ENCODE measurements at regions not wholly inside any gene's neighbourhood (a gene's known extent, or its start where the extent isn't known, plus 50 kb on each side); places are given as distances from the start of the nearest gene placed in this dataset.

DNA sequence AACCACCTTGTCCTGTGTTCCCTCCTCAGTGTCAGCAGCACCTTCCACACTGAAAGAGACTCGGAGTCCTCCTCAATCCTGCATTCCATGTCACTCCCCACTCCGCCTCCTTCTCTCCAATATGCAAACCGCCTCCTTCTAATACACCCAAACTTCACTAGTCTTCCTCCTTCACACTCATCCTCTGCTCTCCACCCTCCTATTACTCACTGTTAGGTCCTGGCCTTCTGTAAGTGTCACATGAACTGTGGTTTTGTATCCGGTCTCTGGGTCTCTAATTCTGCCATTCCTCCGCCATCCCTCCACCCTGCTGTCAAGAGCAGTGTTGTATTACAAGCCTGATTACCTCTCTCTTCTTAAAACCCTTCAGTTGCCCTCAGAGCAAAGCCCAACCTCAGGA is 200.5 kb upstream of the CDYL start:
- TF ChIP-seq ZFP30 (CRISPR knock-in tag; IDR thresholded peaks at IDR 0.05) = no peak
- no peak for TF ChIP-seq ZC3H10 (CRISPR knock-in tag; IDR thresholded peaks at IDR 0.05)
- TF ChIP-seq ARNTL (CRISPR knock-in tag; IDR thresholded peaks at IDR 0.05; ENCODE audit: borderline replicate concordance, low read depth) = no peak
- TF ChIP-seq OSR1 (CRISPR knock-in tag; IDR thresholded peaks at IDR 0.05) = no peak
- no peak for TF ChIP-seq ISL1 (CRISPR knock-in tag; IDR thresholded peaks at IDR 0.05)
- TF ChIP-seq, protein P1, sequence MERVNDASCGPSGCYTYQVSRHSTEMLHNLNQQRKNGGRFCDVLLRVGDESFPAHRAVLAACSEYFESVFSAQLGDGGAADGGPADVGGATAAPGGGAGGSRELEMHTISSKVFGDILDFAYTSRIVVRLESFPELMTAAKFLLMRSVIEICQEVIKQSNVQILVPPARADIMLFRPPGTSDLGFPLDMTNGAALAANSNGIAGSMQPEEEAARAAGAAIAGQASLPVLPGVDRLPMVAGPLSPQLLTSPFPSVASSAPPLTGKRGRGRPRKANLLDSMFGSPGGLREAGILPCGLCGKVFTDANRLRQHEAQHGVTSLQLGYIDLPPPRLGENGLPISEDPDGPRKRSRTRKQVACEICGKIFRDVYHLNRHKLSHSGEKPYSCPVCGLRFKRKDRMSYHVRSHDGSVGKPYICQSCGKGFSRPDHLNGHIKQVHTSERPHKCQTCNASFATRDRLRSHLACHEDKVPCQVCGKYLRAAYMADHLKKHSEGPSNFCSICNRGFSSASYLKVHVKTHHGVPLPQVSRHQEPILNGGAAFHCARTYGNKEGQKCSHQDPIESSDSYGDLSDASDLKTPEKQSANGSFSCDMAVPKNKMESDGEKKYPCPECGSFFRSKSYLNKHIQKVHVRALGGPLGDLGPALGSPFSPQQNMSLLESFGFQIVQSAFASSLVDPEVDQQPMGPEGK (CRISPR knock-in tag; IDR thresholded peaks at IDR 0.05; ENCODE audit: borderline replicate concordance) = no peak
- TF ChIP-seq ESRRG (CRISPR knock-in tag; IDR thresholded peaks at IDR 0.05) = no peak
- TF ChIP-seq TCF4 (CRISPR knock-in tag; IDR thresholded peaks at IDR 0.05; ENCODE audit: borderline replicate concordance) = no peak
- TF ChIP-seq GLIS3 (CRISPR knock-in tag; IDR thresholded peaks at IDR 0.05) = no peak
- TF ChIP-seq BACH2 (CRISPR knock-in tag; IDR thresholded peaks at IDR 0.05; ENCODE audit: borderline replicate concordance) = no peak
- no peak for TF ChIP-seq PPARA (CRISPR knock-in tag; IDR thresholded peaks at IDR 0.05; ENCODE audit: borderline replicate concordance)
- TF ChIP-seq, protein P2, sequence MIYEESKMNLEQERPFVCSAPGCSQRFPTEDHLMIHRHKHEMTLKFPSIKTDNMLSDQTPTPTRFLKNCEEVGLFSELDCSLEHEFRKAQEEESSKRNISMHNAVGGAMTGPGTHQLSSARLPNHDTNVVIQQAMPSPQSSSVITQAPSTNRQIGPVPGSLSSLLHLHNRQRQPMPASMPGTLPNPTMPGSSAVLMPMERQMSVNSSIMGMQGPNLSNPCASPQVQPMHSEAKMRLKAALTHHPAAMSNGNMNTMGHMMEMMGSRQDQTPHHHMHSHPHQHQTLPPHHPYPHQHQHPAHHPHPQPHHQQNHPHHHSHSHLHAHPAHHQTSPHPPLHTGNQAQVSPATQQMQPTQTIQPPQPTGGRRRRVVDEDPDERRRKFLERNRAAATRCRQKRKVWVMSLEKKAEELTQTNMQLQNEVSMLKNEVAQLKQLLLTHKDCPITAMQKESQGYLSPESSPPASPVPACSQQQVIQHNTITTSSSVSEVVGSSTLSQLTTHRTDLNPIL (CRISPR knock-in tag; IDR thresholded peaks at IDR 0.05; ENCODE audit: low read depth) = no peak
- TF ChIP-seq, protein P3, sequence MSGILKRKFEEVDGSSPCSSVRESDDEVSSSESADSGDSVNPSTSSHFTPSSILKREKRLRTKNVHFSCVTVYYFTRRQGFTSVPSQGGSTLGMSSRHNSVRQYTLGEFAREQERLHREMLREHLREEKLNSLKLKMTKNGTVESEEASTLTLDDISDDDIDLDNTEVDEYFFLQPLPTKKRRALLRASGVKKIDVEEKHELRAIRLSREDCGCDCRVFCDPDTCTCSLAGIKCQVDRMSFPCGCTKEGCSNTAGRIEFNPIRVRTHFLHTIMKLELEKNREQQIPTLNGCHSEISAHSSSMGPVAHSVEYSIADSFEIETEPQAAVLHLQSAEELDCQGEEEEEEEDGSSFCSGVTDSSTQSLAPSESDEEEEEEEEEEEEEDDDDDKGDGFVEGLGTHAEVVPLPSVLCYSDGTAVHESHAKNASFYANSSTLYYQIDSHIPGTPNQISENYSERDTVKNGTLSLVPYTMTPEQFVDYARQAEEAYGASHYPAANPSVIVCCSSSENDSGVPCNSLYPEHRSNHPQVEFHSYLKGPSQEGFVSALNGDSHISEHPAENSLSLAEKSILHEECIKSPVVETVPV (CRISPR knock-in tag; IDR thresholded peaks at IDR 0.05) = no peak
- TF ChIP-seq ZFP3 (CRISPR knock-in tag; IDR thresholded peaks at IDR 0.05) = no peak

Data from SK-N-SH treated with all-trans-retinoic acid at 6 μM for 48 hours (cell line).